GM21619 (cell line): ENCODE measurements at regions not wholly inside any gene's neighbourhood (a gene's known extent, or its start where the extent isn't known, plus 50 kb on each side); places are given as distances from the start of the nearest gene placed in this dataset.

Source experiments
- ATAC-seq: cut with Tn5 transposase; IDR thresholded peaks from one replicate; pipeline ENCODE4 v1.9.1; 2021; ENCODE audit not compliant: unreplicated experiment

GRCh38 chr5:174229514-174230370 is 184.2 kb downstream of the NSG2 start:
- ATAC-seq, result no peak

GRCh38 chr5:174231956-174232487 is 186.5 kb downstream of the NSG2 start:
- no peak for ATAC-seq

DNA sequence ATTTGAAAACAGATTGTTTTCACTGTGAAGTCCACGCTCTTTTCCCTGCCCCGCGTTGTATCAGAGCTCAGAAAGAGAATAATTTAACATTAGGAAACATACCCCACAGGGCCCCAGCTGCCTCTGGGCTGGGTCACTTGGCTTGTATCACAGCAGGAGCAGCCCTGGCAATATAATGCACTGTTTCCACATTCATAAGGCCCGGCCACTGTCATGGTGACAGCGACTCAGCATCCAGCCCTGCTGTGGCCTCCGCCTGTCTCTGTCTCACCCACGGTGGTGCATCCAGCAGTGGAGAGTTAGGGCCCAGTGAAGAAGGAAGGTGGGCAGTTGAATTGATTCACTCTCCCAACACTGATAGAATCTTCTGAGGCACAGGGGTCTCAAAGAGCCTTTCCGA is 188.9 kb downstream of the NSG2 start:
- no peak for ATAC-seq

GRCh38 chr5:174235221-174236011 is 189.9 kb downstream of the NSG2 start:
- ATAC-seq, result no peak

GRCh38 chr5:174236070-174236469 is 190.6 kb downstream of the NSG2 start:
- ATAC-seq, result no peak

GRCh38 chr5:174239718-174240117 is 194.2 kb downstream of the NSG2 start:
- no peak for ATAC-seq

GRCh38 chr5:174242573-174242972 is 197.1 kb downstream of the NSG2 start:
- no peak for ATAC-seq

DNA sequence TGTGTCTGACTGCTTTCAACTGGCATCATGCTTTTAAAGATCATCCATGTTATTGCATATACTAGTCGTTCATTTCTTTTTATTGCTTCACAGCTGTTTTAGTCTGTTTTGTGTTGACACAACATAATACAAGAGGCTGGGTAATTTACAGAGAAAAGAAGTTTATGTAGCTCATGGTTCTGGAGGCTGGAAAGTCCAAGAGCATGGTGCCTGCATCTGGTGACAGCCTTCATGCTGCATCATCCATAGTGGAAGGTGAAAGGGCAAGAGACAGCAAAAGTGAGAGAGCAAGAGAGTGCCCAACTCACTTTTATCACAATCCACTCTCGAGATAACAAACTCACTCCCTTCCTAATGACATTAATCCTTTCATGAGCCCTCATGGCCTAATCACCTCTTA is 198.4 kb downstream of the NSG2 start:
- ATAC-seq, result no peak

- ATAC-seq, result no peak
Observed at GRCh38 chr5:174245516-174246075, 200.1 kb downstream of the NSG2 start.

DNA sequence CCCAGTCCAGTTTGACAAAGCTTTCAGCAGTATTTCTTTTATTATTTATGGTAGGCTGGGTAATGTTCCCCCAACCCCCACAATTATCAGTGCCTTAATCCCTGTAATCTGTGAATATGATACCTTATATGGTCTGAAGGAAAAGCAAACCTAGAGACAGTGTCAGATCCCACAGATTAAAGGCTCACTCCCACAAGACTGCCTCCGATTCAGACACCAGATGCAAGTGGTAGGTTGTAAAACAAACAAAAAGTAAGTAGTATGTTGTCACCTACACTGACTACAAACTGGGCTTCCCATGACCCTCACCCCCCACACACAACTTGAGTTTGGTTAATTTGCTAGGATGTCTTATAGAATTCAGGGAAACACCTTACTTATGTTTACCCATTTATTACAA is 201.2 kb downstream of the NSG2 start:
- no peak for ATAC-seq

- no peak for ATAC-seq
Observed at GRCh38 chr5:174247301-174247700, 201.8 kb downstream of the NSG2 start.

DNA sequence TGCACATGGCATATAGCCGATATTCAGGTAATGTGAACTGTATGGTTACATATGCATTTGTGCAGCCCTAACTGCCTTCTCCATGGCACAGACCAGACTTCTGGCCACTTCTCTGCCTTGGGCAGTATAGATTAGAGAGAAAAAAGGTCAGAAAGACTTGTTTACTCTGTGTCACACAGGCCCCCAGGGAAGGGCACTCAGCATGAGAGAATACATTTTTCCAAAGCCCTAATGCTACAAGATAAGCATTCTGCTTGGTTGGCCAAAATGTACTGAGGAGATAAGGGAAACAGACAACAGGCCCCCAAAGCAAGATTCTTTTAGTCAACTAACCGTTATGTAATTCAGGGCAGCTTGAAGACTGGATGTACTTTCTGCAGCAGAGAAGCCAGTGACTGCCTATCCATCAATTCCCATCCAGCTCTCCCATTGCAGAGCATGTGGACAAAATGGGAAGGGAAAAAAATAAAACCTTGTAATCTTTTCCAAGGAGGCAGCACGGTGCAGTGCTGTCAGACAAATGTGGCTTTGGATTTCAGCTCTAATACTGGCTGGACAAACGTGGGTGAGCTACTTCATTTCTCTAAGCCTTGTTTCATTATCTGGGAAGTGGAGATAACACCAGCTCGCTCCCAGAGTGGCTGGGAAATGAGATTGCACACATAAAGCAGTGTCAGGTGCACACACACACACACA is 205.9 kb downstream of the NSG2 start:
- no peak for ATAC-seq

DNA sequence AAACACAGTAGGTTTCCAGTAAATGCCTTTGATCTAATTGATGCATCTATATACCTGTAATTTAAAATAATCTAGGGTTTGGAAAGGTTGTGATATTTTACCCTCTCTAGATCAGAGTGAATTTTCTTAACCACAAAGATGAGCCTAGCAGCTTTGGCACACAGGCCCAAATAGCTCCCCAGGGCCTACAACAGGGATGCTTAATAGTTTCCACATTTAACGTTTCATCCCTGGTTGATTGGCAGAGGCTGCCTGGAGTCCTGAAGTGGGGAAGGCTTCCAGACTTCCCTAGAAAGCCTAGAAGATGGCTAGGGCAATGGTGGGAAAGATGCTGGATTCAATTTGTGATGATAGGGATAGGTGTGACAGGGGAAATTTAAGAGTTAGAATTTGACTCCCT is 206.6 kb downstream of the NSG2 start:
- ATAC-seq, result no peak

DNA sequence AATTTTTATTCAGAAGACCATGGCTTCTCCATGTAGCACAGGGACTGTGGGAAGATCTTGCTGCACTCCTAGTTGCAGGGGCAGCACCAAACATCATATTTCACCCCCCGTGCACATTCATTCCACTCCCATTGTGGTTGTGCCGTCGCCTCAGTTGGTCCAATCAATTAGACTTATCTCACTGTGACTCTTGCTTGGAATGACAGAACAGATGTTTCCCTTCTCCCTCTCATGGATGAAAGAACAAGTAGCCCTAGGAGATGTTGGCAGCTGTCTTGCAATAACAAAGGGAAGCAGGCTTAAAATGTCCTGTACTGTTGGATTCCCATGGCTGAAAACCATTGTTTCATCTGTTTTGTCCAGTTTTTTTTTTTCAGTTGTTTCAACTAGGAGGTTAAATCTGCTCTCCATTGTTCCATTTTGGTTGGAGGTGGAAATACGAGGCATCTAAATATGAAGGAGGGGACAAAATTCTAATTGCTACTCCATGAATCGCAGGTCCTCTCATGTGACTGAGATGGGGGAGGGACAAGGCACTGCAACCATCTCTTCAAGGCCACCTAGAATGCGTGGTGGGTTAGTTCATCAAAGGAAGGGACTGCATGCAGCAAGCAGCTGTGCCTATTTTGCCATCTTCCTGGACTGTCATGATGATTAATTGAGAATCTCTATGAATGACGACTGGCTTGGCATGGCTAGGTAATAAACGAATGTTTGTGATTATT is 214.4 kb downstream of the NSG2 start:
- ATAC-seq, result no peak

- no peak for ATAC-seq
Observed at GRCh38 chr5:174271316-174271715, 225.8 kb downstream of the NSG2 start.

GRCh38 chr5:174272671-174273070 is 227.2 kb downstream of the NSG2 start:
- ATAC-seq, result no peak

DNA sequence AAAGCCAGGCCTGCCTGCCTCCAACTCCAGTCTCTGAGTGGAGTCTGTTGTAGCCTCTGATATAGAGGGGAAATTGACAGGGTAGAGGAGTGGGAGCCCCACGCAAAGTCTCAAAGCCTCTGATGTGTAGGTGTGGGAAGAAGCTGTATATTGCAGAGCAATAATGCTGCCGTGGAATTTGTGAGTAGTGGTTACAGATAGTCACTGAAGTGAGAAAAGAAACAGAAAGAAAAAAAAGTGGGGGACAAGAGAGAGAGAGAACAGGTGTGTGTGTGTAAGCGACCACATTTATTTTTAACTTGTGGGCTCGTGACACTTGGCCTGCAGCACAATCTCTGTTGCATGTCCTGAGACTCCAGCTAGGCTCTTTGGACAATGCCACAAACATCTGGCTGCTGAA is 227.8 kb downstream of the NSG2 start:
- ATAC-seq, result peak; percentile 91

DNA sequence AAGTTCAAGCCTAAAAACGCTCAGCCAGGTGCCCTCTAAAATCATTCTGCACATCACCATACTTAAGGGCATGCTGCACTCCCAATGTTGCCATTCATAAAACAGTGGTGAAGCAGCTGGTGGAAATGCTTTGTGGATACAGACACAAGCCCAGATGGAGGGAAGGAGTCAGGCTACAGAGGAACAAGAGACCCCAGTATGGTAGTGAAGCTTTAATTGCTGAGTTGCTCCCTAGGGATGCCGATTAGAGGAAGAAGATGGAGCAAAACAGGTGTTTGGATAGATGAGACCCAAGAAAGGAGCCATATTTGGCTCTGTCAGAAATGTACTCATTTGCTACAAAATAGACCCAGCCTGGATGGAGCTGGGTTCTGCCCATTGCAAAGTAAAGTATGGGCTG is 230.5 kb downstream of the NSG2 start:
- ATAC-seq, result no peak

GRCh38 chr5:174281089-174281760 is 235.7 kb downstream of the NSG2 start:
- ATAC-seq, result no peak

- no peak for ATAC-seq
Observed at GRCh38 chr5:174281855-174282254, 236.3 kb downstream of the NSG2 start.
